Stimulated activated CD8-positive, alpha-beta memory T cell treated with anti-CD3 and anti-CD28 coated beads, Interleukin-7, amount 100 ng/mL, for 1 hour (primary cell): ENCODE measurements at regions not wholly inside any gene's neighbourhood (a gene's known extent, or its start where the extent isn't known, plus 50 kb on each side); places are given as distances from the start of the nearest gene placed in this dataset.

Experiments
- DNase-seq, 2 donors: peaks; one replicate each; pipeline ENCODE4 v3.0.0-alpha.2; 2020; ENCODE audit warnings: low read depth in 2 of 2

DNA sequence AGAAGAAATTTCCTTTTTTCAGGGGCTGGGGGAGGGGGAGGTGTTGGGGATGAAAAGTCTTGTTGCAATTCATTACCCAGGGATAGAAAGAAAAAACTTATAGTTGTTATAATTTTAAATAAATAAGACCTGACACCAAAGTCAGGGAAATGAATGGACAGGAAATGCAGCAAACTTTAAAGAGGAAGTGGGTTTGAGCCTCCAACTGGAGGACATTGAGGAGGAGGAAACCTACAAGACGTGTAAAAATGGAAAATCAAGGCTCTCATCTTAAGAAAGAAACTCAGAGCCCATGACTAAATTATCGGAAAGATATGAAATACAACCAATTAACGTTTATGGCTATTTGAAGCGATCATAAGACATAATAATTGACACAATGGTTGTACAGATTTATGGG, 54.4 kb downstream of the NIBAN1 start:
- DNase-seq, result no peak

DNA sequence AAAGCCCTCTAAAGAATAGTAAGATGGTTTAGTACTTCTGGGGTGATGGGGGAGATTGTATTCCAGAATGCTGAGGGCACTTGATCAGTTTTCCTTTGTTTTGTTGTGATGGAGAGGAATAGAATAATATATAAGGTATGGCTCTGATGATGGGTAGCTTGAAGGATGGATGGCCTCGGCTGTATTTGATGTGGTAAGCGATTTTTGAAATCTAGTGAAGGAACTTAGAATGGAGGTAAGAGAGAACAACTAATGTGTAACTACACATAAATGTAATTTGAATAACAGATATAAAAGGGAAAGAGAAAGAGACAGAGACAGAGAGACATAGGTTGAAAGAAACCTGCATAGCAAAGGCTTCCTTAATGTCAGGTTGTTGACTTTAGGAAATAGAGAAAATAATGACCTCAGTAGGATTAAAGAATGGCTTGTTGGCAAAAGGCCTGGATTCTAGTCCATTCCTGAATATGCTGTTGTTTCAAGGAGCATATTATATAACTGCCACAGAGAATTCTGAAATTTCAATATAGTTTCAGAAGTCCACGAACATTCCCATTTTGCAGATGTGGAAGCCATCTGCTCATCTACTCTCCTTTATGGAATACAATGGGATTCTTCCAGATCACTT, 58.7 kb downstream of the NIBAN1 start:
- no peak for DNase-seq

DNA sequence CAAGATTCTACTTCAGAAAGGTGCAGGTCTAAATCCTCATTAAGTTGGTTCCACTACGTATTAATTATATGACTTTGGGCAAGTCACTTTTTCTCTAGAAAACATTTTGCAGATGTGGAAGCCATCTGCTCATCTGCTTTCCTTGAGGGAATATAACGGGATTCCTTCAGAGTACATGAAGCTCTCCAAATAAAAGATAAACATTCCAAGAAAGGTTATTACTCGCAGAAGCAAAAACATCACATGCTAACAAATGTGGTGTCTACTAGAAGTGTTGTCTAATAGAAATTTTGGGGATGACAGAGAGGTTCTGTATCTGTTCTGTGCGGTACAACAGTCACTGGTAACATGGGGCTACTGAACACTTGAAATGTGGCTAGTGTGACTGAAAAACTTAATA, 60.2 kb downstream of the NIBAN1 start:
- DNase-seq, result no peak

DNA sequence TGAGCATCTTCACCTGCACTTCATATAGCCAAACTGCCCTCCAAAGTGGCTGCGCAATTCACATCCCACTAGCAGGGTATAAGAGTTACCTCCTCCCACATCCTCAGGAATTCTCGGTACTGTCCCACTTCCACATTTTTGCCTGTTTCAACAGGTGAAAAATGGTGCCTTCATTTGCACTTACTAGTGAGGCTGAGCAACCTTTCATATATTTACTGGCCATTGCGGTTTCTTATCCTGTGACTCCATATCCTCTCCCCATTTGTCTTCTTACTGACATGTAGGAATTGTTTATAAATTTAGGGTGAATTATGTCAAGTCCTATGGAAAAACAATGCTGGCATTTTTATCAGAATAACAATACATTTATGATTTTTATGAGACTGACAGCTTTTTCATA, 61.9 kb downstream of the NIBAN1 start:
- DNase-seq, result no peak

DNA sequence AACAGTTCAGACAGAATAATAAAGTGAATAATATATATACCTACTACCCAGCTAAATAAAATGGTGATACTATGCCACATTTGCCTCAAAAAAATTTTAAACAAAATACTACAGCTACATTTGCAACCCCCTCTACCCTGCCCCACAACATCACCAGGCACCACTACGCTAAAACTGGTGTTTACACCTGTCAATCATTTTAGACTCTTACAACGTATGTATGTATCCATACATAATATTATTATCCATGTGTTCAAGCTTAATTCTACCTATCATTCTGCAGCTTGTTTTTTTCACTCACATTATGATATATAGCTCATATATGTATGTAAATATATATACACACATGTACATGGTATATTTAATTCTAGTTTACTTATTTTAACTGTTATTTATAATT, 62.5 kb downstream of the NIBAN1 start:
- DNase-seq, result no peak

DNA sequence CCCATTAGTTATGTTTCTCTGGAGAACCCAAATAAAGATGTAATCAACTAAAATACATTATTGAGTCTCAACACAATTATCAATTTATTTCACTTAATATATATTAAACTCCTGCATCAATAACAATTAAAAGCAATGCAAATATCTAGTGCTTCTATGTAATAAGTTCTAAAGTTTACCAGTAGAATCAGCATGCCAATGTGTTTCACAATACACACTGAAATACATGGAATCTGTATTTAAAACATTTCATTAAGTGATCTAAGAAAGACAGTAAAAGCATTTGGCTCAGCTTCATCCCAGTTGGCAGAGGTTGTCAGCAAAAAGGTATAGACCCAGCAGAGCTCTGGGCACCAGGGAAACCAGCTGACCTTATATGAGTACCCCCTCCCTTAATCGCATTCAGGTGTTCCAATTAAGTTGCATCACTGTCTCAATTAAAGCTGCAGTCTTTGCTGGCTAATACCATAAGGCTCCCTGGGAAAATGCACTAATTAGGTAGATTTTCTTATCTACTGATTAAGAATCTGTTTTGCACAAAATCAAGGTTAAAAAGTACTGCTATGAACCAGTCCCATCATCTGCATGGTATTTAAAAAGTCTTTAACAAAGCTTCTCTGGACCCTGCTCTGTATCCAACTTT, 63.1 kb downstream of the NIBAN1 start:
- no peak for DNase-seq

DNA sequence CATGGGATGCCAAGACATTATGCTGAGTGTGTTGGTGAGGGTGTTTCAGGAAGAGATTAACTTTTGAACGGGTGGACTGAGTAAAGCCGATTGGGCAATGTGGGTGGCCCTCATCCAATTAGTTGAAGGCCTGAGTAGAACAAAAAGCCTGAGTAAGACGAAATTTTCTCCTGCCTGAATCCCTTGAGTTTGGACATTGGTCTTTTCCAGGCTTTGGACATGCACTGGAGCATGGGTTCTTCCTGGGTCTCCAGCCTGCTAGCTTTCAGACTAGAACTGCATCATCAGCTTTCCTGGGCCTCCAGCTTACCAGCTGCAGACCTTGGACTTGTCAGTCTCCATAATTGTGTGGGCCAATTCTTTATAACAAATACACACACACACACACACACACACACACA, 63.6 kb downstream of the NIBAN1 start:
- no peak for DNase-seq

DNA sequence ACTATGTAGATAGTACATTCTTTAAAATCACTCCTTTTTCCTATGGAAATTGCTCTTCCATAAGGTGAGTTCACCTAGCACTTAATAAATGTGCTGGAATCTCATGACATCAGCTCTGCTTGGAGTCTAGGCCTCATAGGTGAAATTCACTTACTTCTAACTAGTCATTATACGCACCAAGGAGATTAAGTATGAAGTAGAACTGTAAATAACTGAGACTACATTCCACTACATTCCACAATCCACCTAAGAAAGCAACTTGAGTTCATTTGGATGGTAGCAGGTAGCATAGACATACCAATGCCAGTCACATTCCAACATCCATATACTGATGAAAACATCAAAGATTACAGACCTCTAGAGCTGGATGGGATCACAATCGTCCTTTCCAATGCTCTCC, 64.3 kb downstream of the NIBAN1 start:
- no peak for DNase-seq

DNA sequence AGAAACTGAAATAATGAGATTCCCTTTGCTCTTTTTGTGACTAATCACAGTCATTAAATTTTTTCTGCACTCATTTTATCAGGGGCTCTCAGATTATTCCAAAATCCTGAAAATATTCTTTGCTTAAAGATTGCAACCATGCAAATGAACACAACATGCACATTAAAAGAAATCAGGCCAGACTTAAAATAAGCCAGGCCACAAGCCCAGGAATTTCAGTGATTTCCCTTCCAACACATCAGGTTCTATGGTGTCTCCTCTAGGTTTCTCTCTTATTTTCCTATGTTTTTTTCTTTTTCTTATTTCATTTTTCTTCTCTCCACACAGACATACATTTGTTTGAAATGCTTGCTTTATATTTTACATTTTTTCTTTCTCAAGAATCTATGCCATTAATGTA, 65.3 kb downstream of the NIBAN1 start:
- no peak for DNase-seq

DNA sequence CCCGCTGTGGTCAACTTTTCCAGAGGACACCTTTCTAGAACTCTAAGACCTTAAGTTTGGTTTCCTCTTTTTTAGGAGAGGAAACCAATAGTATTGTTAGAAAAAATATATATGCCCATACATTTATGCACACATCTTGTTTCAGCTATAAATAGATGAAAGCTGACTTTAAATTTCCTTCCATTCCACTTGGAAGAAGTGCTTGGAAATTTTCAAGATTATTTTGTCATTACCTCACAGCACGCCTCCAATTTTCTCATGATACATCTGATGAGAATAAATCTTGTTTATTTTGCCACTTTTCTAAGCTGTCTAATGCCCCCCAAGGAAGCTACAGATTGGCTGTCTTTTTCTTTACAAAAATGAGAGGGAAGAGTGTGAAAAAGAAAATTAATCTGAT, 65.8 kb downstream of the NIBAN1 start:
- no peak for DNase-seq

DNA sequence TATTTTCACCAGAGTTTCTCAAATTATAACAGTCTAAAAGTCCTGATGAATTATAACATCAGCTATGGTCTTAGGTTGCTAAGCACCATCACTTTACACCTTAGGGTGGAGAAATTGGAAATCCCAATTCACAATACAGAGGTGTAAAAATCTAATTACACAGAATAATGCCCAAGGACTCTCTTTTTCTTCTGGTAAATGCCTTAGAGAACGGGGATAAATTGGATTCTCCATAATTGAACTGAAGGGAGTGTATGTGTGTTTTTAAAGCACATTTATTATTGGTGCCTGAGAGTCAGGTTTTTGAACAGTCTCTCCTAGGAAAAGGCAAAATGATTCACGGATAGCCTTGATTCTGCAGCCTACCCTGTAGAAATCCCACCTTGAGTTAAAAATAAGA, 66.8 kb downstream of the NIBAN1 start:
- no peak for DNase-seq

DNA sequence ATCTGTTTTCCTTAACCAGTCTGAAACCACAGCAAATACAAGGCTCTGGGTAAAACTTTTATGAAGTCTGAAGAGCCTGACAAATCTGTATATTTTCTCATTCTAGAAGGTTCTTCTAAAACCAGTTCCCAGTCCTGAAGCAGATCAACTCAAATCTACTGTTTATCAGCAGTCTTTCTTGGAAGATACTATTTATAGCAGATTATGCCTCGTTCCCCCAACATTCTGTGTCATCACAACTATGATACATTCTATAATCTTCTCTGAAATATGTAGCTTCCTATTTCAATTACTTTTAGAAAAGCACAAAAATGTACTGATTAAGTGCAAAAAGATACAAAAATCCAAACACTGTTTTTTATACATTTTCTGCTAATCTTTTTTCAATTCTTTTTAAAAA, 67.5 kb downstream of the NIBAN1 start:
- DNase-seq, result no peak

DNA sequence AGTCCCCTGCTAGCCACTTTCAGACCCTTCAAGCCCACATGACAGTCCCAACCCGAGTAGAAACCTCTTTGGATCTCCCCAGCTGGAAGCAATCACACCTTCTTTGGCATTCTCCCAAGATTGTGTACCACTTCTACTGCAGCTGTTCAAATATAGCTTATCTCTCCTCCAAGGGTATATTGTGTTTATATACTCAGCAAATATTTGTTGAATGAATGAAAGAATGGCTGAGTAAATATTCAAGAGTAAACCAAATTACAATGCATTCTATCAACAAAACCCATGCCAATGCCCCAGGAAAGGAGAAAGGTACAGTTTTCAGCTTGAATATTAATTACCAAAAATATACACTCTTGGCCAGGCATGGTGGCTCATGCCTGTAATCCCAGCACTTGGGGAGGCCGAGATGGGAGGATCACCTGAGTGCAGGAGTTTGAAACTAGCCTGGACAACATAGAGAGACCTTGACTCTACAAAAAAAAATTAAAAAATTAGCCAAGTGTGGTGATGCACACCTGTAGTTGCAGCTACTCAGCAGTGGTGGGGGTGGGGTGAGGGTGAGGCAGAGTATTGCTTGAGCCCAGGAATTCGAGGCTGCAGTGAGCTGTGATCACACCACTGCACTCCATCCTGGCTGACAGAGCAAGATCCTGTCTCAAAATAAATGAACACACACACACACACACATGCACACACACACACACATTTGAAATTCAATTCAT, 68.5 kb downstream of the NIBAN1 start:
- no peak for DNase-seq

DNA sequence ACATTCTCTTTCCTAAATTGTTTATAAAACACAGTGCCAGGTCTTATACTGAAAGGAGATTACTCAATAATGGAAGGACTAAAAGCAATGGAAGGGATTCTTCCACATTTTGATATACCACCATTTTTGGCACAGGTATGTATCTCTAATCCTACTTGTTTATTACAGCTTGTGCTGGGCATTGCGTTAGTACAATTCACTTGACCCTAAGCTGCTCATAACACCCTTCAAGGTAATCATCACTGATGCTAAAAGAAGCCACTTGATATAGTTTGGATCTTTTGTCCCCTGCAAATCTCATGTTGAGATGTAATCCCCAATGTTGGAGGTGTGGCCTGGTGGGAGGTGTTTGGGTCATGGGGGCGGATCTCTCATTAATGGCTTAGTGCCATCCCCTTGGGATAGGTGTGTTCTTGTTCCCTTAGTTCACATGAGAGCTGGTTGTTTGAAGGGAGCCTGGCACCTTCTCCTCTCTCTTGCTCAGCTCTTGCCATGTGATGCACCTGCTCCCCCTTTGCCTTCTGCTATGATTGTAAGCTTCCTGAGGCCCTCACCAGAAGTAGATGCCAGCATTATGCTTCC, 71.1 kb downstream of the NIBAN1 start:
- DNase-seq, result no peak

DNA sequence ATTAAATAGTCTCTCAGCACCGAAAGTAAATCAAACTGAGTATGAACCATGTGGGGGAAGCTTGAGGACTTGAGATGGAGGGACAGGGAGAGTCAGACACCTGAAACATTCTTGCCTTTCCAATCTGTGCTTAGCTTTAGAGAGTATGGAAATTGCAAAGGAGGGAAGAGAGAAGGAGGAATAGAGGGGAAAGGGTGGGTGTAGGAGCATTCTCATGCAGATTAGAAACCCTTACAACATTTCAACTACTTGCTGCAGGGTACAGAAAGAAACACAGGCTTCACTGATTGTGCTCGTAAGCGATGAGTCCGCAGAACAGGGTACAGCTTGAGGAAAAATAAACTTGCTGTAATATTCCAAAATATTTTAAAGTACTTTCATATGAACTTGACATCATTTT, 73.8 kb downstream of the NIBAN1 start:
- no peak for DNase-seq

DNA sequence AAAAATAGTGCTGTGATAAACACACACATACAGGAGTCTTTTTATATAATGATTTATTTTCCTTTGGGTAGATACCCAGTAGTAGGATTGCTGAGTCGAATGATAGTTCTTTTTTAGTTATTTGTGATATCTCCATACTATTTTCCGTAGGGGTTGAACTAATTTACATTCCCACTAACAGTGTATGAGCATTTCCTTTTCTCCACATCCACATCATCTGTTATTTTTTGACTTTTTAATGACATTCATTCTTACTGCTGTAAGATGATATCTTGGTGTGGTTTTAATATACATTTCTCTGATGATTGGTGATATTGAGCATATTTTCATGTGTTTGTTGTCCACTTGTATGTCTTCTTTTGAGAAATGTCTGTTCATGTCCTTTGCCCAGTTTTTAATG, 78.3 kb downstream of the NIBAN1 start:
- no peak for DNase-seq

DNA sequence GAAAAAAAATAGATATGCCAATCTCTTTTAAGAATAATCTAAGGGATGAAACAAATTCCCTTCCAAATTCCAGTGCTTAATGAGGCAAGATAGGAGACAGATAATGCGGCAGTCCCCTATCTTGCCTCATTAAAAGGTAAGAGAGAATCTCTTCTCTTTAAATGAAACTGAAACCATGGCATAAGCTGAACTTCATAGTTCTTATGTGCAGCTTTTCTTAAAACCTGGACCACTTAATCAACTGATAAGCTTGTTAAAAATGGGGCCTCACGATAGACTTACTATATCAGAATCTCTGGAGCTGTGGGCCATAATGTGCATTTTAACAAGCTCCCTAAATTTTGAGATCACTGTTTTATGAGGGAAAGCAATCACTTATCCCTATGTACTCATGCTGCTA, 79.2 kb downstream of the NIBAN1 start:
- DNase-seq, result no peak

DNA sequence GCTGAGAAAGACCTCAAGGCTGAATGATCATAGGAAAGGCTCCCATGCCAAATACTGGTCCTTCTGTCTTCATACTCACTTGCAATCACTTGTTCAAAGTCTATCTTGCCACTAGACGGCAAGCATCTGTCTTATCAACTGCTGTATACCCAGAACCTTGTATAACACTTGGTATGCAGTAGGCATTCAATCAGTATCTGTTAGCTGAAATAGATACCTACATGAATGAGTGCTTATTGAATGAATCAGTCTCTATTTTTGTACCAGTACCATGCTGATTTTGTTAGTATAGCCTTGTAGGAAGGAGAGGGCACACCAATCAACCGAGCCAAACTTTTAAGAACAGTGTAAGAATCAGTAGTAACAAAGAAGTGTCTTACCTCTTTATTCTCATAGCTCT, 80.6 kb downstream of the NIBAN1 start:
- DNase-seq, result no peak

DNA sequence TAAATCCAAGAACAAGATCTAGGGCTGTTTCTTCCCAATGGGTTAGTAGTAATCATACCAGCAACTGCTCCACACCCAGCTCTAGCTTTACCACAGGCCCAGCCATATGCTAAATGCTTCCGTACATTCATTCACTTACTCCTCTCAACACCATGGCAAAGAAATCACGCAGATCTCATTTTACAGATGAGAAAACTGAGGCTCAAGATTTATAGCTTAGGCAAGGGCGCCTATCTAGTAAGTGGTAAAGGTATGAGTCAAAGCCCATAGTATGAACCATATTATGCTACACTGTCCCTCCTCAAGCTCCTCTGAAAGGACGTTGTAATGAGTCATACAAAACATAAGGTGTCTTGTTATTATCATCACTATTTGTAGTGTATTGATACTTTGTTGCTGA, 82.2 kb downstream of the NIBAN1 start:
- no peak for DNase-seq

DNA sequence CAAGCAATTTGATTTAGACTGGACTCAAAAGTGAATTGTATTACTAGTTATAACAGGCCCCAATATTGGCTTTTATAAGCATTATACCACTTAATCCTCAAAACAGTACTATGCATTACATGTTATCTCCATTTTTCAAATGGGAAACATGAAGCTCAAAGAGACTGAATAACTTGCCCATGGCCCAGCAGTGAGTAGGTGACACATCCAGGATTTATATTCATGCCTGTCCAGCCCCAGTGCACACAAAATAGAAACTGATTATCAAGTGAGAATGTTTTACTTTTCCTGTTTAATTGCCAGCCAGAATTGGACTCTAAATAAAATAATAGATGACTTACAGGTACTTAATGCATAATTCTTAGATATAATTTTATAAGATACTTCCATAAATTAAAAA, 82.9 kb downstream of the NIBAN1 start:
- no peak for DNase-seq

DNA sequence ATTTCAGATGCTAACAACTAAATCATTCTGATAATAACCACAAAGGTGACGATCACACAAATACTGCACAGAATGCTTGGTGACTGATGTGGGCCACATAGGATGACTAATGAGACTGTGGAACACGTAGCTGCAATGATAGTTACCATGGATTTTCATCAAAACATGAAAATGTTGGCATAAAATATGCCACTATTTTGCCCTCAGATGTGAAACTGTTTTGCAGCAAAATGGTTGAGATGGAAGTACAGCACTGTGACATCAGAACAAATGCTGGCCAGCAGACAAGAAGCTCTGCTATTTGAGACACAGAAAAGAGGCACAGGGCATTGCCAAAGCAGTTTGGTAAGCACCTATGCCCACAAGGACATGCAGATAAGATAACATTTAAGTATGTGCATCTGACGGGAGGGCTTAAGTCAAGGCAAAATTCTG, 83.8 kb downstream of the NIBAN1 start:
- peak in 1 of 2 donors; percentile 12 for DNase-seq

DNA sequence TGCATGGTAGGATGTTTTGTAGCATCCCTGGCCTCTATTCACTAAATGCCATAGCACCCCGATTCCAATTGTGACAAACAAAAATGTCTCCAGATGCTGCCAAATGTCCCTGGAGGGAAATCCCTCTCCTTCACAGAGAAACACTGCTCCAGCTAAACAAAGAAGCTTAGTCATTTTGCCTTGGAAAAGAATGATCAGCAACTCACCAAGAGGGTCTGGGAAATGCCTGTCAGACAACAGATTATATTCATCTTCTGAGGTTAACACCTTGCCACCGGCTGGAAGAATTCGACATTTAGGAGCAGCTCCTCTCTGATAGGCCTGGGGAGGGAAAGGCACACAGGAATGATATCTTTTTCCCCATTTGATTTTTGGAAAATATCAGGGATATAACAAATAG, 84.4 kb downstream of the NIBAN1 start:
- DNase-seq, result no peak

DNA sequence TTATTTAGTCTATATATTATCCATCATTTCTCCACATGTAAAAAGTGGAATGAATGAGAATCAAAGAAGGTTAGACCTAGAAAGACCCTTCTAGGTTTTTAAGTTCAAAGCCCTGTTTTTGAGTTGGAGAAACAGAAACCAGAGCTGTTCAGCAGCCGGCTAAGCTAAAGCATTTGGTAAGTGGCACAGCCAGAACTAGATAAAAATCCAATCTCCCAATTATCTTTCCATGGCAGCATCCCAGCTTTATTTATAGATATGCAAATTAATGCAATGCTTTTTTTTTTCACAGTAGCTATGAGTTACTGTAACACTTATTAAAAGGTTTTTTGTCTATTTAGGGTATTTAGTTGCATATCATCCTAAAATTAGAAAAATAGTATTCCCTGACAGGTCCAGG, 85.1 kb downstream of the NIBAN1 start:
- no peak for DNase-seq
